Chondrocyte (in vitro differentiated cells): ENCODE measurements at regions not wholly inside any gene's neighbourhood (a gene's known extent, or its start where the extent isn't known, plus 50 kb on each side); places are given as distances from the start of the nearest gene placed in this dataset.
A peak's percentile ranks its signal among the peaks of the same experiment; 100 is the strongest.
"Not testable (repeated sequence)": the region's sequence is repeated elsewhere in the genome, so short reads cannot be mapped to it uniquely, and the experiment has no call there.

Experiments used
- DNase-seq: peaks from one replicate; pipeline ENCODE4 v3.0.0; 2021; ENCODE audit warnings: mixed read lengths, low spot score
- H3K27ac Mint-ChIP-seq: one replicate; pipeline ENCODE4 v1.8.0; 2021; ENCODE audit warnings: mild to moderate bottlenecking, moderate library complexity, mixed read lengths; ENCODE audit not compliant: unreplicated experiment
- H3K27me3 Mint-ChIP-seq: 2 replicates; pipeline ENCODE4 v1.8.0; 2021; ENCODE audit warnings: low read depth, mixed read lengths
- H3K36me3 Mint-ChIP-seq: 2 replicates; pipeline ENCODE4 v1.8.0; 2021; ENCODE audit warnings: low read depth, mixed read lengths
- H3K4me1 Mint-ChIP-seq: 2 replicates; pipeline ENCODE4 v1.8.0; 2021; ENCODE audit warnings: low read depth, mild to moderate bottlenecking, mixed read lengths
- H3K4me3 Mint-ChIP-seq: one replicate; pipeline ENCODE4 v1.8.0; 2021; ENCODE audit warnings: mild to moderate bottlenecking, moderate library complexity, mixed read lengths; ENCODE audit not compliant: unreplicated experiment
- H3K9me3 Mint-ChIP-seq: 2 replicates; pipeline ENCODE4 v1.8.0; 2021; ENCODE audit warnings: low read depth, mixed read lengths
- CTCF ChIP-seq: fragments of 200-600 bp; sonication (generic); IDR thresholded peaks from 2 replicates; pipeline ENCODE4 v1.5.0; 2021; ENCODE audit warnings: antibody characterized with exemption, mild to moderate bottlenecking, moderate library complexity

GRCh38 chr12:131395971-131396573 is 314.8 kb upstream of the SFSWAP start:
- Mint-ChIP-seq H3K27me3 (peaks cover 2% of the 10 kb centered on the region), H3K27ac (no peak overlapping the region), H3K4me3 (no peak overlapping the region), H3K36me3 (peaks cover 2% of the 10 kb centered on the region), H3K4me1 (no peaks in the 10 kb centered on the region), H3K9me3 (peaks cover 15% of the 10 kb centered on the region)
- no peak for TF ChIP-seq CTCF
- no peak for DNase-seq

- peaks cover 2% of the 10 kb centered on the region for H3K36me3 Mint-ChIP-seq
- H3K27ac Mint-ChIP-seq = no peak overlapping the region
- no peaks in the 10 kb centered on the region for H3K27me3 Mint-ChIP-seq
- H3K9me3 Mint-ChIP-seq = peaks cover 15% of the 10 kb centered on the region
- DNase-seq = no peak
- no peak overlapping the region for H3K4me3 Mint-ChIP-seq
- no peak for TF ChIP-seq CTCF
- no peaks in the 10 kb centered on the region for H3K4me1 Mint-ChIP-seq
Measured at GRCh38 chr12:131397493-131398181, 313.3 kb upstream of the SFSWAP start.

DNA sequence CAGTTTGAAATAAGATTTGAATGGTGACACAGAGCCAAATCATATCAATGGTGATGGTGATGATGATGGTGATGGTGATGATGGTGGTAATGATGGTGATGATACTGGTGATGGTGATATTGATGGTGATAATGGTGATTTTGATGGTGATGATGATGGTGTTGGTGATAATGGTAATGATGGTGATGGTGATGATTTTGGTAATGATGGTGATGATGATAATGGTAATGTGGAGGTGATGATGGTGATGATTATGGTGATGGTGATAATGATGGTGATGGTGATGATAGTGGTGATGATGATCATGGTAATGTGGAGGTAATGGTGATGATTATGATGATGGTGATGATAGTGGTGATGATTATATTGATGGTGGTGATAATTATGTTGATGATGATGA is 311.9 kb upstream of the SFSWAP start:
- no peak for TF ChIP-seq CTCF
- H3K9me3 Mint-ChIP-seq = peaks cover 15% of the 10 kb centered on the region
- DNase-seq = no peak
- no peaks in the 10 kb centered on the region for H3K27me3 Mint-ChIP-seq
- no peak overlapping the region for H3K27ac Mint-ChIP-seq
- no peaks in the 10 kb centered on the region for H3K4me1 Mint-ChIP-seq
- H3K36me3 Mint-ChIP-seq = peaks cover 2% of the 10 kb centered on the region
- no peak overlapping the region for H3K4me3 Mint-ChIP-seq

DNA sequence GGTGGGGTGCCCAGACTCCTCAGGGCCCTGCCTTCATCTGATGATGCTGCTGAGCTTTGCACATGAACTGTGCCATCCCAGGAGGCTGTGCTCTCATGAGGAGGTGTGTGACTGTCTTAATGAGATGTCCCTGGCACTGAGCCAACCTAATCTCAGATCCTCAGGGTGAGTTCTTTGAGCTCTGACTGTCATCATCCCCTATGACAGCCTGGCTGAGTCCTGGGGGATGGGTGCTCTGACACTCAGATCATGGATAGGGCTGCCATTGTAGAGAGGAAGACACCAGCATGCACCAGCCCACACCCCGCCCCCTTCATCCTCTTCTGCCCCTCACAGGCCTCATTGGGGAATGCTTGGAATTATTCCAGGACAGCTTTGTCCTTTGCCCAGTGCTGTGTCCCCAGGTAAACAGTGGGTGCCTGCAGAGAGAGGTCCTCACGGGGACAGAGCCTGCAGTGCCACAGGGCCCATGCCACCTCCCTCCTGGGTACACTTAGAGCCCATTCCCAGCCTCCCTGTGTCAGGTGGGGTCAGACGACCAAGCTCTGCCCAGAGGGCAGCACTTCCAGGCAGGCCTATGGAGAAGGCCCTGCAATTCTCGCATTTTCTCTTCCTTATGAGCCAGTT is 310.1 kb upstream of the SFSWAP start:
- H3K36me3 Mint-ChIP-seq, H3K4me1 Mint-ChIP-seq, H3K4me3 Mint-ChIP-seq, H3K27ac Mint-ChIP-seq, H3K27me3 Mint-ChIP-seq, DNase-seq: not testable (repeated sequence)
- H3K9me3 Mint-ChIP-seq = peaks cover 16% of the 10 kb centered on the region

- not testable (repeated sequence) for H3K4me3 Mint-ChIP-seq, H3K36me3 Mint-ChIP-seq, H3K27ac Mint-ChIP-seq, H3K4me1 Mint-ChIP-seq, H3K27me3 Mint-ChIP-seq
- peaks cover 16% of the 10 kb centered on the region for H3K9me3 Mint-ChIP-seq
- DNase-seq = peak; percentile 49
Measured at GRCh38 chr12:131401907-131402633, 308.8 kb upstream of the SFSWAP start.

- DNase-seq = peak; percentile 74
- H3K27ac Mint-ChIP-seq = no peak overlapping the region
- no peak overlapping the region for H3K4me3 Mint-ChIP-seq
- no peaks in the 10 kb centered on the region for H3K27me3 Mint-ChIP-seq
- TF ChIP-seq CTCF = no peak
- no peaks in the 10 kb centered on the region for H3K4me1 Mint-ChIP-seq
- H3K9me3 Mint-ChIP-seq = peaks cover 15% of the 10 kb centered on the region
- H3K36me3 Mint-ChIP-seq = peaks cover 2% of the 10 kb centered on the region
Measured at GRCh38 chr12:131402781-131403396, 308.0 kb upstream of the SFSWAP start.
